B cell (primary cell): ENCODE measurements at regions not wholly inside any gene's neighbourhood (a gene's known extent, or its start where the extent isn't known, plus 50 kb on each side); places are given as distances from the start of the nearest gene placed in this dataset.

ENCODE experiments used
- ATAC-seq: fragments of 200-7000 bp; cut with Tn5 transposase; one replicate; pipeline ENCODE4 v1.10.0; 2021; ENCODE audit warnings: low read depth, mild to moderate bottlenecking, moderate number of reproducible peaks, moderate library complexity
- CTCF ChIA-PET: fragments of 350-600 bp; sonication (Branson Sonifier 250); formaldehyde crosslinking; loops from one replicate; lab custom pipeline; 2021; ENCODE audit warnings: antibody characterized with exemption, inconsistent platforms; lab: Charles Lee
- POLR2A ChIA-PET: fragments of 350-600 bp; sonication (Branson Sonifier 250); formaldehyde crosslinking; loops from one replicate; lab custom pipeline; 2021; ENCODE audit warnings: antibody characterized with exemption; lab: Charles Lee
- DNase-seq: peaks from one replicate; pipeline ENCODE4 v3.0.0; 2013
- H2AFZ ChIP-seq: 2 replicates; pipeline ENCODE4 v1.6.1; 2012; ENCODE audit warnings: mild to moderate bottlenecking, low read depth, low read length; ENCODE audit not compliant: insufficient read depth, poor library complexity, severe bottlenecking
- H3K27ac ChIP-seq, 2 donors: 1 replicate in 1 of 2; 2 replicates in 1 of 2; pipeline ENCODE4 v1.5.1; 2012 to 2013; ENCODE audit warnings: low read length in 2 of 2, mild to moderate bottlenecking in 2 of 2, moderate library complexity in 1 of 2
- H3K27me3 ChIP-seq, 4 experiments: fragments of 200-600 bp in 1 of 4; sonication (generic) in 1 of 4; replicated peaks in 1 of 4; 1 replicate in 2 of 4; 2 replicates in 2 of 4; pipeline versions ENCODE4 v1.6.1 to v1.7.0; 2013 to 2016; ENCODE audit warnings: low read length in 3 of 4, mild to moderate bottlenecking in 2 of 4, mixed read lengths in 1 of 4, moderate library complexity in 1 of 4; ENCODE audit not compliant: insufficient read depth in 4 of 4, control insufficient read depth in 3 of 4; ENCODE audit errors: control extremely low read depth in 1 of 4
- H3K36me3 ChIP-seq, 2 experiments: replicated peaks in 1 of 2; 1 replicate in 1 of 2; 2 replicates in 1 of 2; pipeline versions ENCODE4 v1.6.1 to v1.7.1; 2013; ENCODE audit warnings: low read length in 1 of 2; ENCODE audit not compliant: insufficient read depth in 2 of 2, control insufficient read depth in 1 of 2; ENCODE audit errors: control extremely low read depth in 1 of 2, extremely low read depth in 1 of 2
- H3K4me1 ChIP-seq, 2 donors: fragments of 200-600 bp in 1 of 2; sonication (generic) in 1 of 2; 1 replicate in 1 of 2; 2 replicates in 1 of 2; pipeline versions ENCODE4 v1.5.1 to v1.6.1; 2013 to 2017; ENCODE audit warnings: low read length in 2 of 2; ENCODE audit not compliant: control insufficient read depth in 2 of 2, insufficient read depth in 2 of 2
- H3K4me2 ChIP-seq: replicated peaks from 2 replicates; pipeline ENCODE3; 2012; ENCODE audit warnings: mild to moderate bottlenecking, low read depth, low read length; ENCODE audit not compliant: poor library complexity, severe bottlenecking
- H3K4me3 ChIP-seq, 5 experiments: fragments of 200-600 bp in 1 of 5; sonication (generic) in 1 of 5; 1 replicate in 3 of 5; 2 replicates in 2 of 5; pipeline versions ENCODE4 v1.5.1 to v1.7.0; 2011 to 2016; ENCODE audit warnings: low read length in 4 of 5, mild to moderate bottlenecking in 4 of 5, low read depth in 2 of 5, control low read depth in 1 of 5, moderate library complexity in 1 of 5; ENCODE audit not compliant: insufficient read depth in 1 of 5; ENCODE audit errors: control extremely low read depth in 1 of 5, extremely low read depth in 1 of 5
- H3K79me2 ChIP-seq: fragments of 200-600 bp; sonication (generic); one replicate; pipeline ENCODE4 v1.6.0; 2016; ENCODE audit warnings: low read length; ENCODE audit not compliant: control insufficient read depth, insufficient read depth
- H3K9ac ChIP-seq: fragments of 200-600 bp; sonication (generic); 2 replicates; pipeline ENCODE4 v1.6.1; 2017; ENCODE audit warnings: mild to moderate bottlenecking, low read length, moderate library complexity
- H3K9me3 ChIP-seq, 3 donors: one replicate each; pipeline versions ENCODE4 v1.6.1 to v1.7.1; 2013; ENCODE audit warnings: low read length in 2 of 3; ENCODE audit not compliant: control insufficient read depth in 2 of 3, insufficient read depth in 1 of 3; ENCODE audit errors: control extremely low read depth in 1 of 3
- H4K20me1 ChIP-seq: 2 replicates; pipeline ENCODE4 v1.6.0; 2012; ENCODE audit warnings: mild to moderate bottlenecking, low read length; ENCODE audit not compliant: insufficient read depth, control insufficient read depth, poor library complexity, severe bottlenecking
- H3K27ac Mint-ChIP-seq: one replicate; pipeline ENCODE4 v1.8.0; 2021; ENCODE audit warnings: mixed read lengths
- H3K27me3 Mint-ChIP-seq: one replicate; pipeline ENCODE4 v1.8.0; 2021; ENCODE audit warnings: mixed read lengths
- H3K4me1 Mint-ChIP-seq: one replicate; pipeline ENCODE4 v1.8.0; 2021; ENCODE audit warnings: mixed read lengths
- H3K4me3 Mint-ChIP-seq: one replicate; pipeline ENCODE4 v1.8.0; 2021; ENCODE audit warnings: mixed read lengths
- H3K9me3 Mint-ChIP-seq: one replicate; pipeline ENCODE4 v1.8.0; 2022; ENCODE audit warnings: mixed read lengths; ENCODE audit not compliant: insufficient read depth
- EZH2 ChIP-seq: IDR thresholded peaks from 2 replicates; pipeline ENCODE4 v1.6.1; 2012; ENCODE audit warnings: borderline replicate concordance, low read depth, mild to moderate bottlenecking, moderate library complexity, low read length; ENCODE audit not compliant: insufficient read depth, poor library complexity, severe bottlenecking
- WGBS: methylation state at CpG from one replicate; pipeline ENCODE4 v1.1.5; 2013; ENCODE audit warnings: missing lambda C conversion rate; ENCODE audit not compliant: insufficient coverage; 5-methylcytosine and 5-hydroxymethylcytosine counted together
- intact Hi-C: fragments of 100-400 bp; cut with micrococcal nuclease; formaldehyde crosslinking; loops from one replicate; pipeline ENCODE4 v1.10.0; 2022
- TF ChIP-seq, protein P1 (sequence below): fragments of 200-600 bp; IDR thresholded peaks from one replicate; pipeline ENCODE4 v1.8.0; 2022; ENCODE audit warnings: antibody characterized with exemption, mild to moderate bottlenecking

DNA sequence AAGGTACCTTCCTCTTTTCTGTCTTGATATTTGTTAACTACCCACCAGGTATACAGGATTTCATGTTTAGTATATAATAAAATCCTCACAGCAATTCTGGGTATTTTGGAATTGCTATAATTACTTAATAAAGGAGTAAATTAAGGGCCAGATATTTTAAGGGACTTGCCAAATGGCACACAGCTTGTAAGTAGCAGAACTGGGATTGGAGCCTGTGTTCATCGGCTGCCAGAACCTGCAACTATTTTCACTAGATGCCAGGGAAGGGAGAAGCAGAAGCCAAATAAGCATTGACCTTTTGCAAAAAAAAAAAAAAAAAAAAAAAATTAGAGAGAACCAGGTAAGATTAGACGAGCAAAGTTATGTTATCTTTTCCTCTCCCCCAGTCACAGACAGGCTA, 683.3 kb upstream of the CADM2 start:
- no CpG with 5 or more reads among the region's 2 CpGs for WGBS
- H3K4me1 Mint-ChIP-seq = no peaks in the 10 kb centered on the region
- no peaks in the 10 kb centered on the region for H4K20me1 ChIP-seq
- no peak for TF ChIP-seq EZH2
- TF ChIP-seq, protein P1, sequence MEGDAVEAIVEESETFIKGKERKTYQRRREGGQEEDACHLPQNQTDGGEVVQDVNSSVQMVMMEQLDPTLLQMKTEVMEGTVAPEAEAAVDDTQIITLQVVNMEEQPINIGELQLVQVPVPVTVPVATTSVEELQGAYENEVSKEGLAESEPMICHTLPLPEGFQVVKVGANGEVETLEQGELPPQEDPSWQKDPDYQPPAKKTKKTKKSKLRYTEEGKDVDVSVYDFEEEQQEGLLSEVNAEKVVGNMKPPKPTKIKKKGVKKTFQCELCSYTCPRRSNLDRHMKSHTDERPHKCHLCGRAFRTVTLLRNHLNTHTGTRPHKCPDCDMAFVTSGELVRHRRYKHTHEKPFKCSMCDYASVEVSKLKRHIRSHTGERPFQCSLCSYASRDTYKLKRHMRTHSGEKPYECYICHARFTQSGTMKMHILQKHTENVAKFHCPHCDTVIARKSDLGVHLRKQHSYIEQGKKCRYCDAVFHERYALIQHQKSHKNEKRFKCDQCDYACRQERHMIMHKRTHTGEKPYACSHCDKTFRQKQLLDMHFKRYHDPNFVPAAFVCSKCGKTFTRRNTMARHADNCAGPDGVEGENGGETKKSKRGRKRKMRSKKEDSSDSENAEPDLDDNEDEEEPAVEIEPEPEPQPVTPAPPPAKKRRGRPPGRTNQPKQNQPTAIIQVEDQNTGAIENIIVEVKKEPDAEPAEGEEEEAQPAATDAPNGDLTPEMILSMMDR = no peak
- CTCF ChIA-PET = no interaction called here
- no peak overlapping the region for H2AFZ ChIP-seq
- H3K27ac Mint-ChIP-seq = no peak overlapping the region
- no peak overlapping the region for H3K4me3 ChIP-seq
- no peaks in the 10 kb centered on the region for H3K79me2 ChIP-seq
- H3K4me1 ChIP-seq = no peaks in the 10 kb centered on the region
- no peak overlapping the region for H3K27ac ChIP-seq
- POLR2A ChIA-PET = no interaction called here
- H3K4me2 ChIP-seq = no peak overlapping the region
- no peaks in the 10 kb centered on the region for H3K27me3 ChIP-seq
- H3K36me3 ChIP-seq = no peaks in the 10 kb centered on the region
- intact Hi-C loops = no loop called here
- no peak for DNase-seq
- H3K27me3 Mint-ChIP-seq = no peaks in the 10 kb centered on the region
- ATAC-seq = no peak
- peaks cover 0 to under 1% (median 0%) of the 10 kb centered on the region in 3 donors for H3K9me3 ChIP-seq
- no peak overlapping the region for H3K4me3 Mint-ChIP-seq
- no peaks in the 10 kb centered on the region for H3K9me3 Mint-ChIP-seq
- H3K9ac ChIP-seq = no peak overlapping the region

DNA sequence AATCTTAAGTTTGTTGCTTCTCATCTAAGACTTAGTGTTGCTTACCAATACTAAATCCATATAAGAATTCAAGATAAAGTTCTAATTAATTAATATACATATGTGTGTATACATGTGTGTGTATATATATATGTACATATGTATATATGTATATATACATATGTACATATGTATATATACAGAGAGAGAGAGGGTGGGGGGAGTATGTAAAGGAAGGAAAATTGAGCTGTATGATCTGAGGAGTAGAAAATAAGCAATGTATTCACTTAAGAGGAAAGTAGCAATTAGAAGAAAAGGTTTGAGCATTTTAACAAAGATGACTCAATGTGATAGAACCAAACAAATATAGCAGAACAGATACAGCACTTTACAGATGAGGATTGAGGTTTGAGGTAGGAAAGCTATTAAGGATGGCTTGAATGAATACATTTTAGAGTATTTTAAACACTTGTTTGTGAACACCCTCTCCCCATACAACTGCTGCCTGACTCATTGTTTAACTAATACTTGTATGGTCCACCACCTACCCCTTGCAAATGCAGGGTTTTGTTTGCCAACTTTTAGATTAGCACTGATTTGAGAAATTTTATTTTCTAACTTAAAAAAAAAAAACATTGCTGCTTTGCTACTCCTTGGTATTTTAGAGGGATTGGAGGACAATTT, 681.1 kb upstream of the CADM2 start:
- no peaks in the 10 kb centered on the region for H3K4me1 ChIP-seq
- no peaks in the 10 kb centered on the region for H3K27me3 ChIP-seq
- no peaks in the 10 kb centered on the region for H3K27me3 Mint-ChIP-seq
- H3K4me3 Mint-ChIP-seq = no peak overlapping the region
- ATAC-seq (no peak), DNase-seq (no peak)
- H3K79me2 ChIP-seq = no peaks in the 10 kb centered on the region
- peaks cover 0 to 4% (median 0%) of the 10 kb centered on the region in 3 donors for H3K9me3 ChIP-seq
- H3K36me3 ChIP-seq = no peaks in the 10 kb centered on the region
- no peak overlapping the region for H3K4me2 ChIP-seq
- H3K9ac ChIP-seq = no peak overlapping the region
- H3K4me3 ChIP-seq = no peak overlapping the region
- peaks cover 2% of the 10 kb centered on the region for H3K9me3 Mint-ChIP-seq
- H3K27ac Mint-ChIP-seq = no peak overlapping the region
- ChIA-PET CTCF (no interaction called here), POLR2A (no interaction called here)
- no peak overlapping the region for H2AFZ ChIP-seq
- H3K4me1 Mint-ChIP-seq = no peaks in the 10 kb centered on the region
- TF ChIP-seq, protein P1 = no peak
- no peak for TF ChIP-seq EZH2
- H4K20me1 ChIP-seq = no peaks in the 10 kb centered on the region
- intact Hi-C loops = no loop called here
- no peak overlapping the region for H3K27ac ChIP-seq
